ENCODE measurements at regions not wholly inside any gene's neighbourhood (a gene's known extent, or its start where the extent isn't known, plus 50 kb on each side); places are given as distances from the start of the nearest gene placed in this dataset.

- no peaks in the 10 kb centered on the region for H4K20me1 ChIP-seq (ENCODE audit: insufficient read depth)
- H3K9me2 ChIP-seq (ENCODE audit: insufficient read depth): no peaks in the 10 kb centered on the region
- H3K9me3 ChIP-seq (ENCODE audit: low read depth): no peaks in the 10 kb centered on the region
- in situ Hi-C loops (cut with MboI): no loop called here
- no peak overlapping the region for H2AFZ ChIP-seq
- H3F3A ChIP-seq (ENCODE audit: insufficient read depth): peaks cover 19% of the 10 kb centered on the region
- H3K36me3 ChIP-seq (ENCODE audit: low read depth): no peaks in the 10 kb centered on the region
- H3K79me2 ChIP-seq (ENCODE audit: insufficient read depth): no peaks in the 10 kb centered on the region
- H3K27ac ChIP-seq: no peak overlapping the region
- peaks cover 16% of the 10 kb centered on the region for H3K4me1 ChIP-seq (ENCODE audit: insufficient read depth)
- TF ChIP-seq EZH2 (IDR thresholded peaks at IDR 0.05; ENCODE audit: insufficient read depth, poor library complexity, severe bottlenecking): no peak
- no peak for TF ChIP-seq EZH2phosphoT487 (IDR thresholded peaks at IDR 0.05; ENCODE audit: insufficient read depth, low read depth)
- H3K27me3 ChIP-seq (replicated peaks; ENCODE audit: insufficient read depth): no peaks in the 10 kb centered on the region
- no peak overlapping the region for H3K4me3 ChIP-seq
- no peak for DNase-seq
- H3K4me2 ChIP-seq (ENCODE audit: unreplicated experiment): no peak overlapping the region
- H3K9ac ChIP-seq: no peak overlapping the region
- WGBS, 2 experiments (ENCODE audit: low coverage in 1 of 2, low lambda C conversion rate in 2 of 2, missing lambda C conversion rate in 2 of 2): 92 to 96% methylated on average over 3 of the region's 3 CpGs
Measured at GRCh38 chr1:55836086-55836485, 620.9 kb upstream of the USP24 start.

GRCh38 chr1:55833529-55834091 is 618.4 kb upstream of the USP24 start:
- no peak for TF ChIP-seq EZH2phosphoT487 (IDR thresholded peaks at IDR 0.05; ENCODE audit: insufficient read depth, low read depth)
- no peak for TF ChIP-seq EZH2 (IDR thresholded peaks at IDR 0.05; ENCODE audit: insufficient read depth, poor library complexity, severe bottlenecking)
- H3K4me2 ChIP-seq (ENCODE audit: unreplicated experiment): peak overlapping the region; percentile 21
- H3K9ac ChIP-seq: peak overlapping the region; percentile 42; the same call in 1 of the 2 replicates
- no peaks in the 10 kb centered on the region for H4K20me1 ChIP-seq (ENCODE audit: insufficient read depth)
- no peaks in the 10 kb centered on the region for H3K36me3 ChIP-seq (ENCODE audit: low read depth)
- peaks cover 19% of the 10 kb centered on the region for H3F3A ChIP-seq (ENCODE audit: insufficient read depth)
- H3K4me1 ChIP-seq (ENCODE audit: insufficient read depth): peaks cover 16% of the 10 kb centered on the region
- peak; percentile 81 for DNase-seq
- H3K27me3 ChIP-seq (replicated peaks; ENCODE audit: insufficient read depth): no peaks in the 10 kb centered on the region
- no peaks in the 10 kb centered on the region for H3K79me2 ChIP-seq (ENCODE audit: insufficient read depth)
- peak overlapping the region; percentile 24 for H2AFZ ChIP-seq
- peak overlapping the region; percentile 75 for H3K27ac ChIP-seq
- no peaks in the 10 kb centered on the region for H3K9me3 ChIP-seq (ENCODE audit: low read depth)
- no peak overlapping the region for H3K4me3 ChIP-seq
- WGBS, 2 experiments (ENCODE audit: low coverage in 1 of 2, low lambda C conversion rate in 2 of 2, missing lambda C conversion rate in 2 of 2): 2 to 5% methylated on average over 2 of the region's 2 CpGs
- no peaks in the 10 kb centered on the region for H3K9me2 ChIP-seq (ENCODE audit: insufficient read depth)
- in situ Hi-C loops (cut with MboI): no loop called here

- no peak for DNase-seq
- in situ Hi-C loops (cut with MboI): no loop called here
Measured at GRCh38 chr1:55831759-55832158, 616.6 kb upstream of the USP24 start.

GRCh38 chr1:55828044-55828443 is 612.9 kb upstream of the USP24 start:
- no peak overlapping the region for H3K4me3 ChIP-seq
- no peak overlapping the region for H3K4me2 ChIP-seq (ENCODE audit: unreplicated experiment)
- peak overlapping the region; percentile 8; the same call in 1 of the 2 replicates for H2AFZ ChIP-seq
- no peaks in the 10 kb centered on the region for H3K9me3 ChIP-seq (ENCODE audit: low read depth)
- no peaks in the 10 kb centered on the region for H3K36me3 ChIP-seq (ENCODE audit: low read depth)
- 81 to 84% methylated on average over 5 of the region's 5 CpGs for WGBS, 2 experiments (ENCODE audit: low coverage in 1 of 2, low lambda C conversion rate in 2 of 2, missing lambda C conversion rate in 2 of 2)
- H3K9me2 ChIP-seq (ENCODE audit: insufficient read depth): no peaks in the 10 kb centered on the region
- no peaks in the 10 kb centered on the region for H3K27me3 ChIP-seq (replicated peaks; ENCODE audit: insufficient read depth)
- H4K20me1 ChIP-seq (ENCODE audit: insufficient read depth): no peaks in the 10 kb centered on the region
- H3F3A ChIP-seq (ENCODE audit: insufficient read depth): peaks cover 31% of the 10 kb centered on the region
- TF ChIP-seq EZH2 (IDR thresholded peaks at IDR 0.05; ENCODE audit: insufficient read depth, poor library complexity, severe bottlenecking) (no peak), EZH2phosphoT487 (IDR thresholded peaks at IDR 0.05; ENCODE audit: insufficient read depth, low read depth) (no peak)
- H3K79me2 ChIP-seq (ENCODE audit: insufficient read depth): no peaks in the 10 kb centered on the region
- in situ Hi-C loops (cut with MboI): no loop called here
- DNase-seq: peak; percentile 5
- H3K4me1 ChIP-seq (ENCODE audit: insufficient read depth): peaks cover 34% of the 10 kb centered on the region
- H3K9ac ChIP-seq: no peak overlapping the region
- peak overlapping the region; percentile 69 for H3K27ac ChIP-seq

More at GRCh38 chr1:55831759-55832158, 616.6 kb upstream of the USP24 start:
- Histone ChIP-seq H3K4me2 (ENCODE audit: unreplicated experiment) (no peak overlapping the region), H2AFZ (no peak overlapping the region), H3K79me2 (ENCODE audit: insufficient read depth) (no peaks in the 10 kb centered on the region), H3K27me3 (replicated peaks; ENCODE audit: insufficient read depth) (no peaks in the 10 kb centered on the region), H3K36me3 (ENCODE audit: low read depth) (no peaks in the 10 kb centered on the region), H3K9me2 (ENCODE audit: insufficient read depth) (no peaks in the 10 kb centered on the region), H3K9me3 (ENCODE audit: low read depth) (no peaks in the 10 kb centered on the region), H3F3A (ENCODE audit: insufficient read depth) (peaks cover 33% of the 10 kb centered on the region), H3K27ac (no peak overlapping the region), H3K9ac (no peak overlapping the region), H3K4me3 (no peak overlapping the region), H4K20me1 (ENCODE audit: insufficient read depth) (no peaks in the 10 kb centered on the region), H3K4me1 (ENCODE audit: insufficient read depth) (peaks cover 29% of the 10 kb centered on the region)
- 93 to 94% methylated on average over 3 of the region's 3 CpGs for whole genome bisulfite sequencing, 2 experiments (ENCODE audit: low coverage in 1 of 2, low lambda C conversion rate in 2 of 2, missing lambda C conversion rate in 2 of 2)
- TF ChIP-seq EZH2 (IDR thresholded peaks at IDR 0.05; ENCODE audit: insufficient read depth, poor library complexity, severe bottlenecking) (no peak), EZH2phosphoT487 (IDR thresholded peaks at IDR 0.05; ENCODE audit: insufficient read depth, low read depth) (no peak)
